ENCODE measurements at regions not wholly inside any gene's neighbourhood (a gene's known extent, or its start where the extent isn't known, plus 50 kb on each side); places are given as distances from the start of the nearest gene placed in this dataset.
A peak's percentile ranks its signal among the peaks of the same experiment; 100 is the strongest.

GRCh38 chr2:213202011-213202410 is 50.6 kb upstream of the IKZF2 start:
- DNase-seq (ENCODE audit: low spot score in 2 of 2, unreplicated experiment in 2 of 2): no peak
- H3K4me3 Mint-ChIP-seq: no peak overlapping the region

DNA sequence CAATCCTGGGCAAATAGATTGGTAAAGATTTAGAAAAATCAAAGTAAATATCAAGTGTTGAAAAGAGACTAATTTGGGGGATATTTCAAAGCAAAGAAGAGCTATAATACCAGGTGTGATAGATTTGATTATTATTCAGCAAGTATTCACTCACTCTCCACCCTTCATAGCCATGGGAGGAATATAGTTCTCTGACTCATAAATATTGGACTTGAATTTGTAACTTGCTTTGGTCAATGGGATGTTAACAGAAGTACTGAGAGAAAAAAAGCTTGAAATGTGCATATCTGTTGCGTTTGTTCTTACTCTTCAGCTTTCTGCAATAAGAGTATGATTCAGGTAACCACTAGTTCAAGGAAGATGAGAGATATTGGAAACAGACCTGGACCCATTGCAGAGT is 54.5 kb upstream of the IKZF2 start:
- Mint-ChIP-seq H3K27ac (no peak overlapping the region), H3K4me3 (no peak overlapping the region), H3K36me3 (no peaks in the 10 kb centered on the region), H3K9me3 (peaks cover 4% of the 10 kb centered on the region), H3K27me3 (ENCODE audit: low read depth) (no peaks in the 10 kb centered on the region), H3K4me1 (peaks cover 15% of the 10 kb centered on the region)
- TF ChIP-seq, protein P1, sequence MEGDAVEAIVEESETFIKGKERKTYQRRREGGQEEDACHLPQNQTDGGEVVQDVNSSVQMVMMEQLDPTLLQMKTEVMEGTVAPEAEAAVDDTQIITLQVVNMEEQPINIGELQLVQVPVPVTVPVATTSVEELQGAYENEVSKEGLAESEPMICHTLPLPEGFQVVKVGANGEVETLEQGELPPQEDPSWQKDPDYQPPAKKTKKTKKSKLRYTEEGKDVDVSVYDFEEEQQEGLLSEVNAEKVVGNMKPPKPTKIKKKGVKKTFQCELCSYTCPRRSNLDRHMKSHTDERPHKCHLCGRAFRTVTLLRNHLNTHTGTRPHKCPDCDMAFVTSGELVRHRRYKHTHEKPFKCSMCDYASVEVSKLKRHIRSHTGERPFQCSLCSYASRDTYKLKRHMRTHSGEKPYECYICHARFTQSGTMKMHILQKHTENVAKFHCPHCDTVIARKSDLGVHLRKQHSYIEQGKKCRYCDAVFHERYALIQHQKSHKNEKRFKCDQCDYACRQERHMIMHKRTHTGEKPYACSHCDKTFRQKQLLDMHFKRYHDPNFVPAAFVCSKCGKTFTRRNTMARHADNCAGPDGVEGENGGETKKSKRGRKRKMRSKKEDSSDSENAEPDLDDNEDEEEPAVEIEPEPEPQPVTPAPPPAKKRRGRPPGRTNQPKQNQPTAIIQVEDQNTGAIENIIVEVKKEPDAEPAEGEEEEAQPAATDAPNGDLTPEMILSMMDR (IDR thresholded peaks at IDR 0.05; ENCODE audit: unreplicated experiment): no peak
- DNase-seq (ENCODE audit: low spot score in 2 of 2, unreplicated experiment in 2 of 2): no peak

More at GRCh38 chr2:213202011-213202410, 50.6 kb upstream of the IKZF2 start:
- Mint-ChIP-seq H3K27me3 (ENCODE audit: low read depth) (no peaks in the 10 kb centered on the region), H3K27ac (no peak overlapping the region), H3K36me3 (peaks cover 7% of the 10 kb centered on the region), H3K4me1 (peaks cover 15% of the 10 kb centered on the region), H3K9me3 (peaks cover 24% of the 10 kb centered on the region)
- TF ChIP-seq, protein P1 (IDR thresholded peaks at IDR 0.05; ENCODE audit: unreplicated experiment): no peak

GRCh38 chr2:213213186-213213585 is 61.8 kb upstream of the IKZF2 start:
- H3K36me3 Mint-ChIP-seq: peaks cover 5% of the 10 kb centered on the region
- peaks cover 25% of the 10 kb centered on the region for H3K9me3 Mint-ChIP-seq
- TF ChIP-seq, protein P1 (IDR thresholded peaks at IDR 0.05; ENCODE audit: unreplicated experiment): no peak
- H3K4me1 Mint-ChIP-seq: peaks cover 17% of the 10 kb centered on the region
- no peak overlapping the region for H3K4me3 Mint-ChIP-seq
- no peak for DNase-seq (ENCODE audit: low spot score in 2 of 2, unreplicated experiment in 2 of 2)
- H3K27me3 Mint-ChIP-seq (ENCODE audit: low read depth): no peaks in the 10 kb centered on the region
- H3K27ac Mint-ChIP-seq: no peak overlapping the region

DNA sequence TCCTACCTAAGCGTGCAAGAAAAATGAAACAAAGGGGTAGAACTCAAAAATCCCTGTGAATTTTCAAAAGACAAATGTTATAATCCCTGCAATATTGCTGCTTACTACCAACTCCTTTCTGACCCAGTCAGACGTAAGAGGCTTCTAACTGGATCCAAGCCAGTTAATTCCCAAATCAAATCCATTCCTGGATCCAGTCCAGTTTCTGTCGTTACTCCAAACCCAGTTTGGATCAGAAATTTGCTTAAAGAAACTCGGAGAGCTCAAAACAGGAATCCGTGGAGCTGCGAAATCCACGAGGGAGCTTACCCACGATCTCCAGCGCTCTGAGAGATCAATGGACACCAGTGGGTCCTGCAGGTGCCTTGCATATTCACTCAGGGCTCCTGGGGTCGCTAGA is 62.8 kb upstream of the IKZF2 start:
- peaks cover 5% of the 10 kb centered on the region for H3K36me3 Mint-ChIP-seq
- DNase-seq (ENCODE audit: low spot score in 2 of 2, unreplicated experiment in 2 of 2): no peak
- no peak overlapping the region for H3K27ac Mint-ChIP-seq
- no peak overlapping the region for H3K4me3 Mint-ChIP-seq
- H3K9me3 Mint-ChIP-seq: peaks cover 25% of the 10 kb centered on the region
- peaks cover 17% of the 10 kb centered on the region for H3K4me1 Mint-ChIP-seq
- TF ChIP-seq, protein P1 (IDR thresholded peaks at IDR 0.05; ENCODE audit: unreplicated experiment): no peak
- no peaks in the 10 kb centered on the region for H3K27me3 Mint-ChIP-seq (ENCODE audit: low read depth)

- peaks cover 3% of the 10 kb centered on the region for H3K36me3 Mint-ChIP-seq
- no peaks in the 10 kb centered on the region for H3K27me3 Mint-ChIP-seq (ENCODE audit: low read depth)
- H3K4me3 Mint-ChIP-seq: no peak overlapping the region
- no peak for DNase-seq (ENCODE audit: low spot score in 2 of 2, unreplicated experiment in 2 of 2)
- TF ChIP-seq, protein P1 (IDR thresholded peaks at IDR 0.05; ENCODE audit: unreplicated experiment): no peak
- peaks cover 21% of the 10 kb centered on the region for H3K9me3 Mint-ChIP-seq
- H3K27ac Mint-ChIP-seq: peak overlapping the region; percentile 88
- peaks cover 22% of the 10 kb centered on the region for H3K4me1 Mint-ChIP-seq
These were observed 65.0 kb upstream of the IKZF2 start for GRCh38 chr2:213216461-213216860.

- H3K9me3 Mint-ChIP-seq: peaks cover 8% of the 10 kb centered on the region
- peaks cover 45% of the 10 kb centered on the region for H3K4me1 Mint-ChIP-seq
- DNase-seq (ENCODE audit: low spot score in 2 of 2, unreplicated experiment in 2 of 2): no peak
- TF ChIP-seq, protein P1 (IDR thresholded peaks at IDR 0.05; ENCODE audit: unreplicated experiment): no peak
- H3K27ac Mint-ChIP-seq: no peak overlapping the region
- peaks cover 1% of the 10 kb centered on the region for H3K36me3 Mint-ChIP-seq
- no peak overlapping the region for H3K4me3 Mint-ChIP-seq
- no peaks in the 10 kb centered on the region for H3K27me3 Mint-ChIP-seq (ENCODE audit: low read depth)
These were observed 64.4 kb upstream of the SPAG16 start for GRCh38 chr2:213219816-213220215.

All from mesothelial cell of epicardium (in vitro differentiated cells).